ENCODE measurements at regions not wholly inside any gene's neighbourhood (a gene's known extent, or its start where the extent isn't known, plus 50 kb on each side); places are given as distances from the start of the nearest gene placed in this dataset.

DNA sequence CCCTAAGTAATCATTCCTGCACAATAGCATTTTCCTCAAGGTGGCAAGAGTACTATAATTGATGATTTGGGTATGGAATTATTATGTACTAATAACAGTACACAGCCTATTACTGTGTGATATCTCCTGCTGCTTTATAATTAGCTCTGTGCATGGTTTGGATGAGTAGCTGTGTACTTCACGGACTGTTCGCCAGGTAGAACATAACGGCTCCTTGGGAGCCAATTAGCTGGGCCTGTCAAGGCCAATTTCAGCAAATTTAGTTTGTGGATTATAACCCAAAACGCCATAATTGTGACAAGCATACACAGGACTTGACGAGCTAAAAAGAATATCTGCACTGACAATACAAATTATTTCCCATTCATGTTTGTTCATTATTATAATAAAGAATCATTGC is 1584.2 kb downstream of the SLITRK1 start:
- Mint-ChIP-seq H3K4me3 (no peak overlapping the region), H3K36me3 (ENCODE audit: low read depth) (no peaks in the 10 kb centered on the region), H3K4me1 (ENCODE audit: low read depth) (no peaks in the 10 kb centered on the region), H3K9me3 (peaks cover 32% of the 10 kb centered on the region), H3K27ac (no peak overlapping the region), H3K27me3 (no peaks in the 10 kb centered on the region)
- intact Hi-C loops (cut with micrococcal nuclease), result no loop called here

- no peaks in the 10 kb centered on the region for H3K27me3 Mint-ChIP-seq
- H3K27ac Mint-ChIP-seq, result no peak overlapping the region
- no peak overlapping the region for H3K4me3 Mint-ChIP-seq
- peaks cover 34% of the 10 kb centered on the region for H3K9me3 Mint-ChIP-seq
- no peaks in the 10 kb centered on the region for H3K36me3 Mint-ChIP-seq (ENCODE audit: low read depth)
- no peaks in the 10 kb centered on the region for H3K4me1 Mint-ChIP-seq (ENCODE audit: low read depth)
- intact Hi-C loops (cut with micrococcal nuclease), result no loop called here
These were observed 1588.0 kb downstream of the SLITRK1 start for GRCh38 chr13:82294226-82294625.

DNA sequence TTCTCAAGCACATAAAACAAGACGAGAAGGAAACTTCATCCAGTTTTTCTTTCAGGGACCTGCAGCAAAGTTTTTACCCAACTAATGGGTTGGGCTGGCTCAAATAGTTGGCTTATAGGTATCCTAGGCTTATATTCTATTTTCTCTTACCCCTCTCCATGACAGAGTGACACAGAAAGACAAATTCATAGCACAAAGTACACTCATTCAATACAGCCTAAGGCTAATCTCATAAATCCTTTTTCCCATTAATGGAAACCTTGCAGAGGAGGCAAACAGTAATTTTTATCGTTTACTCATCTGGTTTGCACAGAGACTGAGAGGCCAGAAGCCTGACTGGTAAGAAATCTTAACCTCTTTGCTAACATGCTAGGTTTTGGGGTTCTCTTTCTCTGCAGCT is 1589.9 kb downstream of the SLITRK1 start:
- H3K36me3 Mint-ChIP-seq (ENCODE audit: low read depth), result no peaks in the 10 kb centered on the region
- no peak overlapping the region for H3K27ac Mint-ChIP-seq

DNA sequence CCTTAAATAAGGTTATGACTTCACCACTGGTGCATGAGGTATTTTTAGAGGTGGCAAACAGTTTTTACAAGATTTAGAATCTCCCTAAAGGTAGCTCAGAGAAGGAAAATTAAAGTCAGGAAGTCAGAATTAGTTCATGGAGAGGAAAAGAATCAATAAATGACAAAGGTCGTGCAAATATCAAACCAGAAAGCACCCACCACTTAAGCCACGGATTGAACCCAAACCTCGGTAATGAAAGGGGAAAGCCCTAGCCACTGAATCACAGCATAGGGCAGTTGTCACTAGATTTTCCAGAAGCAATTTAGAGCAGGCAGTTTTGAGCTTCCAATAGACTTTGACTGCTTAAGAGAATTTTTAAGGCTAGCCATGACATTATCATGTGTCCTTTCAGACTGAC is 1590.4 kb downstream of the SLITRK1 start:
- H3K4me1 Mint-ChIP-seq (ENCODE audit: low read depth), result no peaks in the 10 kb centered on the region
- intact Hi-C loops (cut with micrococcal nuclease), result no loop called here
- no peak overlapping the region for H3K27ac Mint-ChIP-seq
- no peaks in the 10 kb centered on the region for H3K36me3 Mint-ChIP-seq (ENCODE audit: low read depth)
- H3K9me3 Mint-ChIP-seq, result peaks cover 42% of the 10 kb centered on the region
- H3K4me3 Mint-ChIP-seq, result no peak overlapping the region
- H3K27me3 Mint-ChIP-seq, result no peaks in the 10 kb centered on the region

More for the DNA sequence above, 1589.9 kb downstream of the SLITRK1 start:
- H3K9me3 Mint-ChIP-seq, result peaks cover 38% of the 10 kb centered on the region
- intact Hi-C loops (cut with micrococcal nuclease), result no loop called here
- H3K4me3 Mint-ChIP-seq, result no peak overlapping the region
- no peaks in the 10 kb centered on the region for H3K27me3 Mint-ChIP-seq
- no peaks in the 10 kb centered on the region for H3K4me1 Mint-ChIP-seq (ENCODE audit: low read depth)

DNA sequence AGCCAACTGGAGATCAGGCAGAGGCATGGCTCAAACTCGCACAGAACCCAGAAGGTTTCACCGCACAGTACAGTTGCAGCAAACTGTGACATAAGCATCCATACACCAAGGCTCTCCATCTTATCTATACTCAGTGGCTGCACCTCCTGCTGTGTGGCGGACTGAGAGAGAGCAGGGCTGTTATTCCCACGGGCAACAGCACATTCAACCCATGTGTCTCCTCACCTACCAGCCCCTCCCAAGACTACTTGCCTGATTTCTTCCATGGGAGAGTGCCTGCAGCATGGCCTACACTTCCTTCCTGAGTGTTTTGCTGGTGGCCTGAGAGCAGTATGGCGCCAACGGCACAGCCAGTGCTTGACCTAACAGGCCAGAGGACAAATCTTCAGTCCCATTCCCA is 1606.6 kb downstream of the SLITRK1 start:
- peaks cover 36% of the 10 kb centered on the region for H3K9me3 Mint-ChIP-seq
- no peaks in the 10 kb centered on the region for H3K4me1 Mint-ChIP-seq (ENCODE audit: low read depth)
- intact Hi-C loops (cut with micrococcal nuclease), result no loop called here
- H3K36me3 Mint-ChIP-seq (ENCODE audit: low read depth), result no peaks in the 10 kb centered on the region
- no peaks in the 10 kb centered on the region for H3K27me3 Mint-ChIP-seq
- H3K27ac Mint-ChIP-seq, result no peak overlapping the region
- no peak overlapping the region for H3K4me3 Mint-ChIP-seq

DNA sequence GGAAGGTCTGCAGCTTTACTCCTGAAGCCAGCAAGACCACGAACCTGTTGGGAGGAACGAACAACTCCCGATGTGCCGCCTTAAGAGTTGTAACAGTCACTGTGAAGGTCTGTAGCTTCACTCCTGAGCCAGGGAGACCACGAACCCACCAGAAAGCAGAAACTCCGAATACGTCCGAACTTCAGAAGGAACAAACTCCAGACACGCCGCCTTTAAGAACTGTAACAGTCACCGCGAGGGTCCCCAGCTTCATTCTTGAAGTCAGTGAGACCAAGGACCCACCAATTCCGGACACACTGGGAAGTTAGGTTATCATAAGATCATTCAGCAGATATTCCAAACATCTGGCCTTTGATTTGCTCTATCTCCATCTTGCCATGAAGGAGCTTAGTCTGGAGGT is 1623.0 kb downstream of the SLITRK1 start:
- intact Hi-C loops (cut with micrococcal nuclease), result no loop called here
- Mint-ChIP-seq H3K4me3 (no peak overlapping the region), H3K36me3 (ENCODE audit: low read depth) (no peaks in the 10 kb centered on the region), H3K27ac (no peak overlapping the region), H3K27me3 (no peaks in the 10 kb centered on the region), H3K9me3 (peaks cover 42% of the 10 kb centered on the region), H3K4me1 (ENCODE audit: low read depth) (no peaks in the 10 kb centered on the region)

- H3K9me3 Mint-ChIP-seq, result peaks cover 43% of the 10 kb centered on the region
- no peak overlapping the region for H3K4me3 Mint-ChIP-seq
- H3K27me3 Mint-ChIP-seq, result no peaks in the 10 kb centered on the region
- intact Hi-C loops (cut with micrococcal nuclease), result no loop called here
- H3K36me3 Mint-ChIP-seq (ENCODE audit: low read depth), result no peaks in the 10 kb centered on the region
- no peaks in the 10 kb centered on the region for H3K4me1 Mint-ChIP-seq (ENCODE audit: low read depth)
- no peak overlapping the region for H3K27ac Mint-ChIP-seq
These were observed 1624.3 kb downstream of the SLITRK1 start for GRCh38 chr13:82257790-82258507.

GRCh38 chr13:82248762-82249161 is 1633.5 kb downstream of the SLITRK1 start:
- Mint-ChIP-seq H3K9me3 (peaks cover 31% of the 10 kb centered on the region), H3K36me3 (ENCODE audit: low read depth) (no peaks in the 10 kb centered on the region), H3K27me3 (no peaks in the 10 kb centered on the region), H3K27ac (no peak overlapping the region), H3K4me3 (no peak overlapping the region), H3K4me1 (ENCODE audit: low read depth) (no peaks in the 10 kb centered on the region)
- intact Hi-C loops (cut with micrococcal nuclease), result no loop called here

GRCh38 chr13:82245860-82246259 is 1636.4 kb downstream of the SLITRK1 start:
- peaks cover 23% of the 10 kb centered on the region for H3K9me3 Mint-ChIP-seq
- H3K4me1 Mint-ChIP-seq (ENCODE audit: low read depth), result no peaks in the 10 kb centered on the region
- no peaks in the 10 kb centered on the region for H3K27me3 Mint-ChIP-seq
- no peaks in the 10 kb centered on the region for H3K36me3 Mint-ChIP-seq (ENCODE audit: low read depth)
- no peak overlapping the region for H3K27ac Mint-ChIP-seq
- intact Hi-C loops (cut with micrococcal nuclease), result no loop called here
- no peak overlapping the region for H3K4me3 Mint-ChIP-seq

DNA sequence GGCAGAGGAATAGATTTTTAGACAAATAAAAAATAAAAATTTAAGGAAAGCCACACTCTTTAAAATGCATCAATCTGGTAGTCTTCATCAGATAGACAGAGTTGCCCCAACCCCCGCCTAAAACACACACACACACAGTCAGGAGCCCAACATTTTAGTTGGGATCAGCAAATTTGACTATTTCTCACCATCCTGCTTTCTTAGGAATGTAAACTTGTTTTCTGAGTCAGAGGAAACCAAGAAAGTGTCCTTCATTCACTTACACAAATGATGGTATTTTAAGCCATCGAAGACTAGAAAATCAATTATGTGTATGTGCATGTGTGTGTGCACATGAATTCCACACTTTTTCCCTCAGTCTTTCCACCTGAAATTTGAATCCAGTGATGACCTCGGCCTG is 1657.5 kb downstream of the SLITRK1 start:
- no peaks in the 10 kb centered on the region for H3K27me3 Mint-ChIP-seq
- H3K9me3 Mint-ChIP-seq, result peaks cover 38% of the 10 kb centered on the region
- intact Hi-C loops (cut with micrococcal nuclease), result no loop called here

GRCh38 chr13:82221621-82222020 is 1660.7 kb downstream of the SLITRK1 start:
- H3K36me3 Mint-ChIP-seq (ENCODE audit: low read depth), result no peaks in the 10 kb centered on the region
- H3K4me1 Mint-ChIP-seq (ENCODE audit: low read depth), result no peaks in the 10 kb centered on the region
- H3K27me3 Mint-ChIP-seq, result no peaks in the 10 kb centered on the region
- intact Hi-C loops (cut with micrococcal nuclease), result no loop called here
- peaks cover 26% of the 10 kb centered on the region for H3K9me3 Mint-ChIP-seq
- H3K4me3 Mint-ChIP-seq, result no peak overlapping the region
- H3K27ac Mint-ChIP-seq, result no peak overlapping the region

More for the DNA sequence above, 1657.5 kb downstream of the SLITRK1 start:
- no peak overlapping the region for H3K4me3 Mint-ChIP-seq
- H3K4me1 Mint-ChIP-seq (ENCODE audit: low read depth), result no peaks in the 10 kb centered on the region
- H3K36me3 Mint-ChIP-seq (ENCODE audit: low read depth), result no peaks in the 10 kb centered on the region
- H3K27ac Mint-ChIP-seq, result no peak overlapping the region

DNA sequence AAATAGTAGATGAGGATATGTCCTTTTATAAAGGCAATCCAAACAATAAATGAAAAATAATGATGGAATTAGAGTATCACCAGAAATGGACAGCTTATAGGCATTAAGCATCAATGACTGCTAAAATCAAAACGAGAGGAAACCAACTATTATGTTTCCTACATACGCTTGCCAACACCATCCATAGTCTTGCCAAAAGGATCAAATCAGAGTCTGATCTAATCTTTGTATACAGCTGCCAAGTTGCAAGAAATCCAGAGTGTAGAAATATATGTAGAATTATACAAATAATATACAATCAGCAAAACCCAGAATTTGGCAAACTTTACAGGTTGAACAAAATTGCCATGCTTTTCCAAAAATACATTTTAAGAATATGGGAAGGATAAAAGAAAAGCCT is 1661.6 kb downstream of the SLITRK1 start:
- Mint-ChIP-seq H3K36me3 (ENCODE audit: low read depth) (no peaks in the 10 kb centered on the region), H3K9me3 (peaks cover 34% of the 10 kb centered on the region), H3K27me3 (no peaks in the 10 kb centered on the region), H3K4me1 (ENCODE audit: low read depth) (no peaks in the 10 kb centered on the region), H3K27ac (no peak overlapping the region), H3K4me3 (no peak overlapping the region)
- intact Hi-C loops (cut with micrococcal nuclease), result no loop called here

- H3K4me1 Mint-ChIP-seq (ENCODE audit: low read depth), result no peaks in the 10 kb centered on the region
- peaks cover 39% of the 10 kb centered on the region for H3K9me3 Mint-ChIP-seq
- no peaks in the 10 kb centered on the region for H3K27me3 Mint-ChIP-seq
- no peak overlapping the region for H3K4me3 Mint-ChIP-seq
- H3K36me3 Mint-ChIP-seq (ENCODE audit: low read depth), result no peaks in the 10 kb centered on the region
- H3K27ac Mint-ChIP-seq, result no peak overlapping the region
- intact Hi-C loops (cut with micrococcal nuclease), result no loop called here
These were observed 1666.1 kb downstream of the SLITRK1 start for GRCh38 chr13:82216165-82216564.

DNA sequence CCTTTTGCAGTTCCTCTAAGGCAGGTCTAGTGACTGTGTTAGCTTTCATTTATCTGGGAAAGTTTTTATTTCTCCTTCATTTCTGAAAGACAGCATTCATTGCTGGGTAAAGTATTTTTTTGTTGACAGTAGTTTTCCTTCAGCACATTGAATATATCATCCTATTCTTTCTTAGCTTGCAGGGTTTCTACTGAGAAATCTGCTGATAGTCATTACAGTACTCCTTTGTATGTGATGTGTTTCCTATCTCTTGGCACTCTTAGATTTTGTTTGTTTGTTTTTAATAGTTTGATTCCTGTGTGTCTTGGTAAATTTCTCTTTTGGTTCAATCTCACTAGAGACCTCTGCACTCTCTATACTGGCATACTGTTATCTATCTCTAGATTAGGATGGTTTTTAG is 1667.9 kb downstream of the SLITRK1 start:
- no peaks in the 10 kb centered on the region for H3K4me1 Mint-ChIP-seq (ENCODE audit: low read depth)
- H3K9me3 Mint-ChIP-seq, result peaks cover 39% of the 10 kb centered on the region

GRCh38 chr13:82206241-82206640 is 1676.0 kb downstream of the SLITRK1 start:
- no peaks in the 10 kb centered on the region for H3K4me1 Mint-ChIP-seq (ENCODE audit: low read depth)
- H3K4me3 Mint-ChIP-seq, result no peak overlapping the region
- intact Hi-C loops (cut with micrococcal nuclease), result no loop called here
- no peaks in the 10 kb centered on the region for H3K36me3 Mint-ChIP-seq (ENCODE audit: low read depth)
- H3K27me3 Mint-ChIP-seq, result no peaks in the 10 kb centered on the region
- no peak overlapping the region for H3K27ac Mint-ChIP-seq
- peaks cover 37% of the 10 kb centered on the region for H3K9me3 Mint-ChIP-seq

More for the DNA sequence above, 1667.9 kb downstream of the SLITRK1 start:
- intact Hi-C loops (cut with micrococcal nuclease), result no loop called here
- H3K4me3 Mint-ChIP-seq, result no peak overlapping the region
- no peaks in the 10 kb centered on the region for H3K36me3 Mint-ChIP-seq (ENCODE audit: low read depth)
- no peaks in the 10 kb centered on the region for H3K27me3 Mint-ChIP-seq
- H3K27ac Mint-ChIP-seq, result no peak overlapping the region

Data from dendritic cell treated with granulocyte-macrophage colony-stimulating factor and Interleukin-4, amounts not matched to agents 40 ng/mL and 50 ng/mL, for 4 days (primary cell).